B cell (primary cell): ENCODE measurements at regions not wholly inside any gene's neighbourhood (a gene's known extent, or its start where the extent isn't known, plus 50 kb on each side); places are given as distances from the start of the nearest gene placed in this dataset.

Experiments used
- ATAC-seq: fragments of 200-7000 bp; cut with Tn5 transposase; one replicate; pipeline ENCODE4 v1.10.0; 2021; ENCODE audit warnings: low read depth, mild to moderate bottlenecking, moderate number of reproducible peaks, moderate library complexity
- CTCF ChIA-PET: fragments of 350-600 bp; sonication (Branson Sonifier 250); formaldehyde crosslinking; loops from one replicate; lab custom pipeline; 2021; ENCODE audit warnings: antibody characterized with exemption, inconsistent platforms; lab: Charles Lee
- POLR2A ChIA-PET: fragments of 350-600 bp; sonication (Branson Sonifier 250); formaldehyde crosslinking; loops from one replicate; lab custom pipeline; 2021; ENCODE audit warnings: antibody characterized with exemption; lab: Charles Lee
- DNase-seq: peaks from one replicate; pipeline ENCODE4 v3.0.0; 2013
- H2AFZ ChIP-seq: 2 replicates; pipeline ENCODE4 v1.6.1; 2012; ENCODE audit warnings: mild to moderate bottlenecking, low read depth, low read length; ENCODE audit not compliant: insufficient read depth, poor library complexity, severe bottlenecking
- H3K27ac ChIP-seq, 2 donors: 1 replicate in 1 of 2; 2 replicates in 1 of 2; pipeline ENCODE4 v1.5.1; 2012 to 2013; ENCODE audit warnings: low read length in 2 of 2, mild to moderate bottlenecking in 2 of 2, moderate library complexity in 1 of 2
- H3K27me3 ChIP-seq, 4 experiments: fragments of 200-600 bp in 1 of 4; sonication (generic) in 1 of 4; replicated peaks in 1 of 4; 1 replicate in 2 of 4; 2 replicates in 2 of 4; pipeline versions ENCODE4 v1.6.1 to v1.7.0; 2013 to 2016; ENCODE audit warnings: low read length in 3 of 4, mild to moderate bottlenecking in 2 of 4, mixed read lengths in 1 of 4, moderate library complexity in 1 of 4; ENCODE audit not compliant: insufficient read depth in 4 of 4, control insufficient read depth in 3 of 4; ENCODE audit errors: control extremely low read depth in 1 of 4
- H3K36me3 ChIP-seq, 2 experiments: replicated peaks in 1 of 2; 1 replicate in 1 of 2; 2 replicates in 1 of 2; pipeline versions ENCODE4 v1.6.1 to v1.7.1; 2013; ENCODE audit warnings: low read length in 1 of 2; ENCODE audit not compliant: insufficient read depth in 2 of 2, control insufficient read depth in 1 of 2; ENCODE audit errors: control extremely low read depth in 1 of 2, extremely low read depth in 1 of 2
- H3K4me1 ChIP-seq, 2 donors: fragments of 200-600 bp in 1 of 2; sonication (generic) in 1 of 2; 1 replicate in 1 of 2; 2 replicates in 1 of 2; pipeline versions ENCODE4 v1.5.1 to v1.6.1; 2013 to 2017; ENCODE audit warnings: low read length in 2 of 2; ENCODE audit not compliant: control insufficient read depth in 2 of 2, insufficient read depth in 2 of 2
- H3K4me2 ChIP-seq: replicated peaks from 2 replicates; pipeline ENCODE3; 2012; ENCODE audit warnings: mild to moderate bottlenecking, low read depth, low read length; ENCODE audit not compliant: poor library complexity, severe bottlenecking
- H3K4me3 ChIP-seq, 5 experiments: fragments of 200-600 bp in 1 of 5; sonication (generic) in 1 of 5; 1 replicate in 3 of 5; 2 replicates in 2 of 5; pipeline versions ENCODE4 v1.5.1 to v1.7.0; 2011 to 2016; ENCODE audit warnings: low read length in 4 of 5, mild to moderate bottlenecking in 4 of 5, low read depth in 2 of 5, control low read depth in 1 of 5, moderate library complexity in 1 of 5; ENCODE audit not compliant: insufficient read depth in 1 of 5; ENCODE audit errors: control extremely low read depth in 1 of 5, extremely low read depth in 1 of 5
- H3K79me2 ChIP-seq: fragments of 200-600 bp; sonication (generic); one replicate; pipeline ENCODE4 v1.6.0; 2016; ENCODE audit warnings: low read length; ENCODE audit not compliant: control insufficient read depth, insufficient read depth
- H3K9ac ChIP-seq: fragments of 200-600 bp; sonication (generic); 2 replicates; pipeline ENCODE4 v1.6.1; 2017; ENCODE audit warnings: mild to moderate bottlenecking, low read length, moderate library complexity
- H3K9me3 ChIP-seq, 3 donors: one replicate each; pipeline versions ENCODE4 v1.6.1 to v1.7.1; 2013; ENCODE audit warnings: low read length in 2 of 3; ENCODE audit not compliant: control insufficient read depth in 2 of 3, insufficient read depth in 1 of 3; ENCODE audit errors: control extremely low read depth in 1 of 3
- H4K20me1 ChIP-seq: 2 replicates; pipeline ENCODE4 v1.6.0; 2012; ENCODE audit warnings: mild to moderate bottlenecking, low read length; ENCODE audit not compliant: insufficient read depth, control insufficient read depth, poor library complexity, severe bottlenecking
- H3K27ac Mint-ChIP-seq: one replicate; pipeline ENCODE4 v1.8.0; 2021; ENCODE audit warnings: mixed read lengths
- H3K27me3 Mint-ChIP-seq: one replicate; pipeline ENCODE4 v1.8.0; 2021; ENCODE audit warnings: mixed read lengths
- H3K4me1 Mint-ChIP-seq: one replicate; pipeline ENCODE4 v1.8.0; 2021; ENCODE audit warnings: mixed read lengths
- H3K4me3 Mint-ChIP-seq: one replicate; pipeline ENCODE4 v1.8.0; 2021; ENCODE audit warnings: mixed read lengths
- H3K9me3 Mint-ChIP-seq: one replicate; pipeline ENCODE4 v1.8.0; 2022; ENCODE audit warnings: mixed read lengths; ENCODE audit not compliant: insufficient read depth
- EZH2 ChIP-seq: IDR thresholded peaks from 2 replicates; pipeline ENCODE4 v1.6.1; 2012; ENCODE audit warnings: borderline replicate concordance, low read depth, mild to moderate bottlenecking, moderate library complexity, low read length; ENCODE audit not compliant: insufficient read depth, poor library complexity, severe bottlenecking
- WGBS: methylation state at CpG from one replicate; pipeline ENCODE4 v1.1.5; 2013; ENCODE audit warnings: missing lambda C conversion rate; ENCODE audit not compliant: insufficient coverage; 5-methylcytosine and 5-hydroxymethylcytosine counted together
- intact Hi-C: fragments of 100-400 bp; cut with micrococcal nuclease; formaldehyde crosslinking; loops from one replicate; pipeline ENCODE4 v1.10.0; 2022
- TF ChIP-seq, protein P1 (sequence below): fragments of 200-600 bp; IDR thresholded peaks from one replicate; pipeline ENCODE4 v1.8.0; 2022; ENCODE audit warnings: antibody characterized with exemption, mild to moderate bottlenecking

DNA sequence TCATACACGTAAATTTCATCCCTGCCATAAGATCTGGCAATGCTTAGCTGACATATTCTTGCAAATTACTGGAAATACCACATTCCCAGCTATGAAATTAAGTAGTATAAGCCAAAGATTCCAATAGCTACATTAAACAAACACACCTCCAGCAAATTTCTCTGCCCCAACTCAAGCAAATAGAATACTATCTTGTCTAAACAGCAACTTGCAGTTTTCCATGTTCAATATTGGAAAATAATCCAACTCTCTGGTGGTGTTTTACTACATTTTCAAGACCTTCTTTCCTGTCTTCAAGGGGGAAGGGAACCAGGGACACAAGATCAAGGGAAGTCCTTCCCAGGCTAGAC, 268.7 kb downstream of the TBL1XR1 start:
- POLR2A ChIA-PET: no interaction called here
- DNase-seq: no peak
- Histone ChIP-seq H3K4me1 (no peaks in the 10 kb centered on the region), H3K9me3 (no peaks in the 10 kb centered on the region), H3K27me3 (peaks cover 0 to 3% (median 0%) of the 10 kb centered on the region in 4 experiments), H3K4me3 (no peak overlapping the region), H3K9ac (no peak overlapping the region), H3K4me2 (no peak overlapping the region), H3K27ac (no peak overlapping the region), H3K79me2 (no peaks in the 10 kb centered on the region), H3K36me3 (no peaks in the 10 kb centered on the region), H2AFZ (no peak overlapping the region), H4K20me1 (no peaks in the 10 kb centered on the region)
- Mint-ChIP-seq H3K4me1 (no peaks in the 10 kb centered on the region), H3K27me3 (peaks cover 3% of the 10 kb centered on the region), H3K9me3 (no peaks in the 10 kb centered on the region), H3K27ac (no peak overlapping the region), H3K4me3 (no peak overlapping the region)
- CTCF ChIA-PET: interaction anchor here (2.5 kb wide), 1 partner anchor 10 kb away, joined by 12 read pairs; no protein-coding TSS in a partner anchor
- no peak for TF ChIP-seq EZH2
- TF ChIP-seq, protein P1, sequence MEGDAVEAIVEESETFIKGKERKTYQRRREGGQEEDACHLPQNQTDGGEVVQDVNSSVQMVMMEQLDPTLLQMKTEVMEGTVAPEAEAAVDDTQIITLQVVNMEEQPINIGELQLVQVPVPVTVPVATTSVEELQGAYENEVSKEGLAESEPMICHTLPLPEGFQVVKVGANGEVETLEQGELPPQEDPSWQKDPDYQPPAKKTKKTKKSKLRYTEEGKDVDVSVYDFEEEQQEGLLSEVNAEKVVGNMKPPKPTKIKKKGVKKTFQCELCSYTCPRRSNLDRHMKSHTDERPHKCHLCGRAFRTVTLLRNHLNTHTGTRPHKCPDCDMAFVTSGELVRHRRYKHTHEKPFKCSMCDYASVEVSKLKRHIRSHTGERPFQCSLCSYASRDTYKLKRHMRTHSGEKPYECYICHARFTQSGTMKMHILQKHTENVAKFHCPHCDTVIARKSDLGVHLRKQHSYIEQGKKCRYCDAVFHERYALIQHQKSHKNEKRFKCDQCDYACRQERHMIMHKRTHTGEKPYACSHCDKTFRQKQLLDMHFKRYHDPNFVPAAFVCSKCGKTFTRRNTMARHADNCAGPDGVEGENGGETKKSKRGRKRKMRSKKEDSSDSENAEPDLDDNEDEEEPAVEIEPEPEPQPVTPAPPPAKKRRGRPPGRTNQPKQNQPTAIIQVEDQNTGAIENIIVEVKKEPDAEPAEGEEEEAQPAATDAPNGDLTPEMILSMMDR: no peak
- intact Hi-C loops: no loop called here
- no CpG with 5 or more reads among the region's 1 CpG for WGBS
- no peak for ATAC-seq

- no peak overlapping the region for H3K4me3 ChIP-seq
- no peak overlapping the region for H3K4me2 ChIP-seq
- DNase-seq (no peak), ATAC-seq (no peak)
- no peak overlapping the region for H3K27ac ChIP-seq
- no peak overlapping the region for H2AFZ ChIP-seq
- ChIA-PET POLR2A (no interaction called here), CTCF (interaction anchor here (2.5 kb wide), 1 partner anchor 11 kb away, joined by 12 read pairs; no protein-coding TSS in a partner anchor)
- Mint-ChIP-seq H3K27ac (no peak overlapping the region), H3K27me3 (peaks cover 3% of the 10 kb centered on the region), H3K4me1 (no peaks in the 10 kb centered on the region), H3K9me3 (no peaks in the 10 kb centered on the region), H3K4me3 (no peak overlapping the region)
- H4K20me1 ChIP-seq: no peaks in the 10 kb centered on the region
- intact Hi-C loops: no loop called here
- no peaks in the 10 kb centered on the region for H3K9me3 ChIP-seq
- WGBS: no CpG with 5 or more reads among the region's 3 CpGs
- no peaks in the 10 kb centered on the region for H3K4me1 ChIP-seq
- peaks cover 0 to 3% (median 0%) of the 10 kb centered on the region in 4 experiments for H3K27me3 ChIP-seq
- H3K36me3 ChIP-seq: no peaks in the 10 kb centered on the region
- H3K9ac ChIP-seq: no peak overlapping the region
- TF ChIP-seq EZH2: no peak
- TF ChIP-seq, protein P1: no peak
- no peaks in the 10 kb centered on the region for H3K79me2 ChIP-seq
Measured at GRCh38 chr3:176927706-176928581, 269.3 kb downstream of the TBL1XR1 start.
